DOHH2 (cell line): ENCODE measurements at regions not wholly inside any gene's neighbourhood (a gene's known extent, or its start where the extent isn't known, plus 50 kb on each side); places are given as distances from the start of the nearest gene placed in this dataset.

Experiments used
- H3F3A ChIP-seq: fragments of 200-600 bp; sonication (generic), shearing (Covaris generic); 2 replicates; pipeline ENCODE4 v1.6.0; 2016; ENCODE audit warnings: antibody characterized with exemption, mild to moderate bottlenecking; ENCODE audit not compliant: control insufficient read depth, insufficient read depth
- H3K27ac ChIP-seq: fragments of 200-600 bp; sonication (generic); 2 replicates; pipeline ENCODE4 v1.5.1; 2014; ENCODE audit warnings: low read depth, mild to moderate bottlenecking, low read length, moderate library complexity
- H3K27me3 ChIP-seq: fragments of 200-600 bp; sonication (generic); 2 replicates; pipeline ENCODE4 v1.6.1; 2014; ENCODE audit warnings: mild to moderate bottlenecking, low read length, mixed read lengths; ENCODE audit not compliant: control insufficient read depth
- H3K36me3 ChIP-seq: fragments of 200-600 bp; sonication (generic); 2 replicates; pipeline ENCODE4 v1.6.1; 2014; ENCODE audit warnings: mild to moderate bottlenecking, low read length, moderate library complexity, mixed read lengths; ENCODE audit not compliant: control insufficient read depth
- H3K4me1 ChIP-seq: fragments of 200-600 bp; sonication (generic); 2 replicates; pipeline ENCODE4 v1.6.1; 2014; ENCODE audit warnings: mild to moderate bottlenecking, low read length, mixed read lengths; ENCODE audit not compliant: control insufficient read depth
- H3K4me2 ChIP-seq: fragments of 200-600 bp; sonication (generic); 2 replicates; pipeline ENCODE4 v1.6.0; 2014; ENCODE audit warnings: mild to moderate bottlenecking, low read length, moderate library complexity
- H3K4me3 ChIP-seq: fragments of 200-600 bp; sonication (generic); 2 replicates; pipeline ENCODE4 v1.5.1; 2014; ENCODE audit warnings: mild to moderate bottlenecking, low read length, mixed read lengths
- H3K79me2 ChIP-seq: fragments of 200-600 bp; sonication (generic); 2 replicates; pipeline ENCODE4 v1.6.1; 2014; ENCODE audit warnings: mild to moderate bottlenecking, low read length, mixed read lengths; ENCODE audit not compliant: control insufficient read depth
- H3K9me2 ChIP-seq: fragments of 200-600 bp; sonication (generic); replicated peaks from 2 replicates; pipeline ENCODE4 v1.6.1; 2014; ENCODE audit warnings: mild to moderate bottlenecking, low read length, mixed read lengths; ENCODE audit not compliant: control insufficient read depth
- H3K9me3 ChIP-seq: fragments of 200-600 bp; sonication (generic); 2 replicates; pipeline ENCODE4 v1.6.1; 2014; ENCODE audit warnings: antibody characterized with exemption, low read length, mixed read lengths; ENCODE audit not compliant: control insufficient read depth, insufficient read depth
- H4K20me1 ChIP-seq: fragments of 200-600 bp; sonication (generic); 2 replicates; pipeline ENCODE4 v1.6.0; 2014; ENCODE audit warnings: low read depth, mild to moderate bottlenecking, antibody characterized with exemption, low read length, moderate library complexity; ENCODE audit not compliant: control insufficient read depth, insufficient read depth
- CTCF ChIP-seq: fragments of 200-600 bp; sonication (generic); IDR thresholded peaks from one replicate; pipeline ENCODE4 v1.5.1; 2014; ENCODE audit warnings: antibody characterized with exemption, mild to moderate bottlenecking, low read depth, low read length; ENCODE audit not compliant: poor library complexity, severe bottlenecking
- EZH2phosphoT487 ChIP-seq: fragments of 200-600 bp; sonication (generic); IDR thresholded peaks from 2 replicates; pipeline ENCODE4 v1.6.1; 2017; ENCODE audit warnings: borderline replicate concordance, mild to moderate bottlenecking, antibody characterized with exemption, low read length, moderate library complexity, mixed read lengths

GRCh38 chrX:97882306-97882705 is 998.6 kb downstream of the RPA4 start:
- H3F3A ChIP-seq: no peaks in the 10 kb centered on the region
- no peaks in the 10 kb centered on the region for H3K4me1 ChIP-seq
- no peaks in the 10 kb centered on the region for H3K36me3 ChIP-seq
- H3K9me2 ChIP-seq: no peaks in the 10 kb centered on the region
- H4K20me1 ChIP-seq: no peaks in the 10 kb centered on the region
- H3K4me2 ChIP-seq: no peak overlapping the region
- H3K27ac ChIP-seq: no peak overlapping the region
- no peak overlapping the region for H3K4me3 ChIP-seq
- H3K27me3 ChIP-seq: no peaks in the 10 kb centered on the region
- H3K9me3 ChIP-seq: no peaks in the 10 kb centered on the region
- no peak for TF ChIP-seq CTCF
- no peak for TF ChIP-seq EZH2phosphoT487
- H3K79me2 ChIP-seq: no peaks in the 10 kb centered on the region

DNA sequence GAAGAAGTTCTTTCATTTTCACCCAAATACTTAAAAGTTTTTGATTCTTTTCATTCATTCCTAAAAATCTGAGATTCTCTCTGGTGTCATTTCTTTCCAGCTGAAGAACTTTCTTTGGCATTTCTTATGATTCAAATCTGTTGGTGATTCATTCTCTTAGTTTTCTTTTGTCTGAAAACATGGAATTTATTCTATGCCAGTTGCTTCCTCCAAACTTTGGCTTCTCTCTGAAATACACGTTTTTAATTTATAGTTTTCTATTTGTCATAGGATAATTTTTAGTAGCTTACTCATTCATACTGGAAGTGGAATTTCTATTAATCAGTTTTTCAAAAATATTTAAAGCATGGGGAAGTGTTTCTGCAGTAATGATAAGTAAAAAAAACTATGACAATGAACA is 1012.0 kb downstream of the RPA4 start:
- H3K4me3 ChIP-seq: no peak overlapping the region
- no peaks in the 10 kb centered on the region for H3K36me3 ChIP-seq
- TF ChIP-seq CTCF (no peak), EZH2phosphoT487 (no peak)
- no peaks in the 10 kb centered on the region for H4K20me1 ChIP-seq
- no peaks in the 10 kb centered on the region for H3K4me1 ChIP-seq
- no peaks in the 10 kb centered on the region for H3K9me3 ChIP-seq
- no peaks in the 10 kb centered on the region for H3K79me2 ChIP-seq
- H3K4me2 ChIP-seq: no peak overlapping the region
- H3K9me2 ChIP-seq: no peaks in the 10 kb centered on the region
- H3K27ac ChIP-seq: no peak overlapping the region
- no peaks in the 10 kb centered on the region for H3F3A ChIP-seq
- H3K27me3 ChIP-seq: no peaks in the 10 kb centered on the region

GRCh38 chrX:97897998-97898397 is 1014.3 kb downstream of the RPA4 start:
- no peaks in the 10 kb centered on the region for H3K27me3 ChIP-seq
- no peaks in the 10 kb centered on the region for H3K79me2 ChIP-seq
- no peaks in the 10 kb centered on the region for H3F3A ChIP-seq
- no peaks in the 10 kb centered on the region for H3K9me2 ChIP-seq
- H3K4me2 ChIP-seq: no peak overlapping the region
- TF ChIP-seq EZH2phosphoT487 (no peak), CTCF (no peak)
- H3K9me3 ChIP-seq: no peaks in the 10 kb centered on the region
- no peaks in the 10 kb centered on the region for H3K36me3 ChIP-seq
- H3K4me3 ChIP-seq: no peak overlapping the region
- no peaks in the 10 kb centered on the region for H4K20me1 ChIP-seq
- no peak overlapping the region for H3K27ac ChIP-seq
- no peaks in the 10 kb centered on the region for H3K4me1 ChIP-seq

DNA sequence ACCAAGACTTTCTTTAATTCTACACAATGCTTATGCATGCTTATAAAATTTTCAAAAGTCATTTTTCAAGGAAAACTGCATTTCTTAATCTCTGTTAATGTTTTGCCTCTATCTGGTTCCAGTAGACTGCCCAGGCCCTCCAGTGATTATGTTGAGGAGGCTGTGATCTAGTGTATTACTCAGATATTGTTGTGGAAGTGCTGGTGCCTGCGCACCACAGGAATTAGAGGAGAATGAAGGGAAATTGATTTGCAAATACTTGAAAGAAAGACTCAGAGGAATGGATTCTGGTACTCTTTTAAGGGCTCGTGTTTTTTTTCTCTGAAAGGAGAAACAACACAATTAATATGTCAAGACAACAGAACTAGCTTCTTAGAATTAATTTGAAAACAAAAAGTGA is 1015.1 kb downstream of the RPA4 start:
- Histone ChIP-seq H3F3A (no peaks in the 10 kb centered on the region), H3K9me3 (no peaks in the 10 kb centered on the region), H3K4me3 (no peak overlapping the region), H3K9me2 (no peaks in the 10 kb centered on the region), H3K27me3 (no peaks in the 10 kb centered on the region), H4K20me1 (no peaks in the 10 kb centered on the region), H3K27ac (no peak overlapping the region), H3K36me3 (no peaks in the 10 kb centered on the region), H3K79me2 (no peaks in the 10 kb centered on the region), H3K4me2 (no peak overlapping the region), H3K4me1 (no peaks in the 10 kb centered on the region)
- TF ChIP-seq EZH2phosphoT487: no peak
- TF ChIP-seq CTCF: no peak
